Activated CD4-positive, alpha-beta T cell treated with anti-CD3 and anti-CD28 coated beads for 4 hours (primary cell): ENCODE measurements at regions not wholly inside any gene's neighbourhood (a gene's known extent, or its start where the extent isn't known, plus 50 kb on each side); places are given as distances from the start of the nearest gene placed in this dataset.
"Not testable (repeated sequence)": the region's sequence is repeated elsewhere in the genome, so short reads cannot be mapped to it uniquely, and the experiment has no call there.

Experiments
- DNase-seq, 2 donors: peaks; one replicate each; pipeline ENCODE4 v3.0.0-alpha.2; 2020

- DNase-seq, result peak in 1 of 2 donors; percentile 30
These were observed 179.3 kb downstream of the UTP18 start for GRCh38 chr17:51439395-51440229.

GRCh38 chr17:51441431-51441830 lies 181.1 kb downstream of the UTP18 start:
- no peak for DNase-seq

GRCh38 chr17:51442088-51442865 lies 181.9 kb downstream of the UTP18 start:
- DNase-seq, result no peak

- DNase-seq, result no peak
These were observed 183.3 kb downstream of the UTP18 start for GRCh38 chr17:51443646-51444045.

- DNase-seq, result no peak
These were observed 185.6 kb downstream of the UTP18 start for GRCh38 chr17:51445946-51446345.

GRCh38 chr17:51454456-51454978 lies 194.2 kb downstream of the UTP18 start:
- DNase-seq, result no peak

- no peak for DNase-seq
These were observed 194.9 kb downstream of the UTP18 start for GRCh38 chr17:51455211-51455610.

GRCh38 chr17:51455931-51456330 lies 195.6 kb downstream of the UTP18 start:
- DNase-seq, result no peak

GRCh38 chr17:51456942-51457341 lies 196.6 kb downstream of the UTP18 start:
- no peak for DNase-seq

GRCh38 chr17:51461578-51462004 lies 201.2 kb downstream of the UTP18 start:
- peak; percentile 31 to 65 for DNase-seq

- no peak for DNase-seq
These were observed 203.0 kb downstream of the UTP18 start for GRCh38 chr17:51463353-51463752.

GRCh38 chr17:51467336-51467735 lies 207.0 kb downstream of the UTP18 start:
- DNase-seq, result no peak

- no peak for DNase-seq
These were observed 212.4 kb downstream of the UTP18 start for GRCh38 chr17:51472670-51473205.

- DNase-seq, result no peak
These were observed 214.4 kb downstream of the UTP18 start for GRCh38 chr17:51474764-51475163.

- DNase-seq, result no peak
These were observed 215.4 kb downstream of the UTP18 start for GRCh38 chr17:51475730-51476129.

GRCh38 chr17:51479303-51479702 lies 219.0 kb downstream of the UTP18 start:
- no peak for DNase-seq

- no peak for DNase-seq
These were observed 221.0 kb downstream of the UTP18 start for GRCh38 chr17:51481370-51481769.

GRCh38 chr17:51482248-51482647 lies 221.9 kb downstream of the UTP18 start:
- not testable (repeated sequence) for DNase-seq

- no peak for DNase-seq
These were observed 225.7 kb downstream of the UTP18 start for GRCh38 chr17:51486091-51486490.

GRCh38 chr17:51486885-51487520 lies 226.7 kb downstream of the UTP18 start:
- DNase-seq, result no peak

- peak; percentile 18 to 26 for DNase-seq
These were observed 227.6 kb downstream of the UTP18 start for GRCh38 chr17:51487947-51488346.

- no peak for DNase-seq
These were observed 231.1 kb downstream of the UTP18 start for GRCh38 chr17:51491416-51491815.

- DNase-seq, result no peak
These were observed 232.9 kb downstream of the UTP18 start for GRCh38 chr17:51493206-51493605.
